Adipocyte (in vitro differentiated cells): ENCODE measurements at regions not wholly inside any gene's neighbourhood (a gene's known extent, or its start where the extent isn't known, plus 50 kb on each side); places are given as distances from the start of the nearest gene placed in this dataset.

Source experiments
- DNase-seq: peaks from one replicate; pipeline ENCODE4 v3.0.0-alpha.2; 2015; ENCODE audit warnings: low read depth
- H3K27me3 ChIP-seq: replicated peaks from 2 replicates; pipeline ENCODE4 v1.7.0; 2013; ENCODE audit warnings: mild to moderate bottlenecking, low read length, moderate library complexity; ENCODE audit not compliant: control insufficient read depth, insufficient read depth
- H3K36me3 ChIP-seq: 2 replicates; pipeline ENCODE4 v1.7.0; 2013; ENCODE audit warnings: low read length, mild to moderate bottlenecking, moderate library complexity; ENCODE audit not compliant: control insufficient read depth, insufficient read depth, severe bottlenecking
- H3K4me1 ChIP-seq: 2 replicates; pipeline ENCODE4 v1.7.0; 2013; ENCODE audit warnings: mild to moderate bottlenecking, low read length, moderate library complexity; ENCODE audit not compliant: control insufficient read depth, insufficient read depth
- H3K4me3 ChIP-seq: 2 replicates; pipeline ENCODE4 v1.7.0; 2013; ENCODE audit warnings: mild to moderate bottlenecking, low read length, moderate library complexity
- H3K9ac ChIP-seq: 2 replicates; pipeline ENCODE4 v1.7.0; 2013; ENCODE audit warnings: mild to moderate bottlenecking, low read length, moderate library complexity
- H3K9me3 ChIP-seq: 2 replicates; pipeline ENCODE4 v1.7.0; 2013; ENCODE audit warnings: mild to moderate bottlenecking, low read length, moderate library complexity; ENCODE audit not compliant: control insufficient read depth

GRCh38 chr5:169448826-169449225 lies 134.7 kb upstream of the SPDL1 start:
- Histone ChIP-seq H3K4me3 (no peak overlapping the region), H3K9me3 (no peaks in the 10 kb centered on the region), H3K27me3 (no peaks in the 10 kb centered on the region), H3K9ac (no peak overlapping the region), H3K36me3 (no peaks in the 10 kb centered on the region), H3K4me1 (peaks cover 14% of the 10 kb centered on the region)
- DNase-seq, result no peak

- Histone ChIP-seq H3K4me1 (peaks cover 42% of the 10 kb centered on the region), H3K27me3 (no peaks in the 10 kb centered on the region), H3K9ac (no peak overlapping the region), H3K4me3 (no peak overlapping the region), H3K36me3 (no peaks in the 10 kb centered on the region), H3K9me3 (no peaks in the 10 kb centered on the region)
- no peak for DNase-seq
These were observed 138.4 kb upstream of the SPDL1 start for GRCh38 chr5:169445191-169445590.

GRCh38 chr5:169442913-169443784 lies 140.4 kb upstream of the SPDL1 start:
- Histone ChIP-seq H3K4me3 (peak overlapping the region; percentile 20), H3K9ac (peak overlapping the region; percentile 60), H3K4me1 (peaks cover 39% of the 10 kb centered on the region), H3K36me3 (no peaks in the 10 kb centered on the region), H3K27me3 (no peaks in the 10 kb centered on the region), H3K9me3 (no peaks in the 10 kb centered on the region)
- no peak for DNase-seq

- peaks cover 45% of the 10 kb centered on the region for H3K4me1 ChIP-seq
- peak; percentile 65 for DNase-seq
- H3K27me3 ChIP-seq, result no peaks in the 10 kb centered on the region
- no peaks in the 10 kb centered on the region for H3K9me3 ChIP-seq
- H3K36me3 ChIP-seq, result no peaks in the 10 kb centered on the region
- H3K9ac ChIP-seq, result peak overlapping the region; percentile 60
- peak overlapping the region; percentile 20 for H3K4me3 ChIP-seq
These were observed 141.1 kb upstream of the SPDL1 start for GRCh38 chr5:169442403-169442874.

- Histone ChIP-seq H3K4me1 (peaks cover 64% of the 10 kb centered on the region), H3K4me3 (no peak overlapping the region), H3K9ac (peak overlapping the region; percentile 37), H3K27me3 (no peaks in the 10 kb centered on the region), H3K36me3 (no peaks in the 10 kb centered on the region), H3K9me3 (no peaks in the 10 kb centered on the region)
- DNase-seq, result no peak
These were observed 139.3 kb upstream of the SLIT3 start for GRCh38 chr5:169440107-169440705.

GRCh38 chr5:169439362-169439761 lies 138.4 kb upstream of the SLIT3 start:
- Histone ChIP-seq H3K27me3 (no peaks in the 10 kb centered on the region), H3K9ac (no peak overlapping the region), H3K4me3 (no peak overlapping the region), H3K9me3 (no peaks in the 10 kb centered on the region), H3K36me3 (no peaks in the 10 kb centered on the region), H3K4me1 (peaks cover 72% of the 10 kb centered on the region)
- DNase-seq, result no peak

GRCh38 chr5:169435506-169436229 lies 134.7 kb upstream of the SLIT3 start:
- H3K4me3 ChIP-seq, result peak overlapping the region; percentile 55
- no peaks in the 10 kb centered on the region for H3K36me3 ChIP-seq
- H3K9me3 ChIP-seq, result no peaks in the 10 kb centered on the region
- H3K27me3 ChIP-seq, result no peaks in the 10 kb centered on the region
- DNase-seq, result no peak
- peaks cover 74% of the 10 kb centered on the region for H3K4me1 ChIP-seq
- H3K9ac ChIP-seq, result peak overlapping the region; percentile 81

- Histone ChIP-seq H3K27me3 (no peaks in the 10 kb centered on the region), H3K4me1 (peaks cover 80% of the 10 kb centered on the region), H3K4me3 (peak overlapping the region; percentile 23), H3K36me3 (no peaks in the 10 kb centered on the region), H3K9me3 (no peaks in the 10 kb centered on the region), H3K9ac (peak overlapping the region; percentile 81)
- DNase-seq, result peak; percentile 67
These were observed 132.3 kb upstream of the SLIT3 start for GRCh38 chr5:169433221-169433651.

- no peak for DNase-seq
- Histone ChIP-seq H3K4me3 (no peak overlapping the region), H3K27me3 (no peaks in the 10 kb centered on the region), H3K36me3 (no peaks in the 10 kb centered on the region), H3K9me3 (no peaks in the 10 kb centered on the region), H3K9ac (peak overlapping the region; percentile 44), H3K4me1 (peaks cover 66% of the 10 kb centered on the region)
These were observed 130.4 kb upstream of the SLIT3 start for GRCh38 chr5:169431386-169431785.

- DNase-seq, result peak; percentile 58
These were observed 129.7 kb upstream of the SLIT3 start for GRCh38 chr5:169430671-169431070.

GRCh38 chr5:169429044-169429443 lies 128.1 kb upstream of the SLIT3 start:
- Histone ChIP-seq H3K9ac (peak overlapping the region; percentile 48), H3K36me3 (no peaks in the 10 kb centered on the region), H3K4me3 (no peak overlapping the region), H3K9me3 (no peaks in the 10 kb centered on the region), H3K27me3 (no peaks in the 10 kb centered on the region), H3K4me1 (peaks cover 57% of the 10 kb centered on the region)
- DNase-seq, result no peak

More at GRCh38 chr5:169430671-169431070, 129.7 kb upstream of the SLIT3 start:
- H3K27me3 ChIP-seq, result no peaks in the 10 kb centered on the region
- H3K9me3 ChIP-seq, result no peaks in the 10 kb centered on the region
- H3K4me3 ChIP-seq, result peak overlapping the region; percentile 3
- peaks cover 60% of the 10 kb centered on the region for H3K4me1 ChIP-seq
- H3K36me3 ChIP-seq, result no peaks in the 10 kb centered on the region
- peak overlapping the region; percentile 44 for H3K9ac ChIP-seq
